HepG2 (cell line): ENCODE measurements at regions not wholly inside any gene's neighbourhood (a gene's known extent, or its start where the extent isn't known, plus 50 kb on each side); places are given as distances from the start of the nearest gene placed in this dataset.
"Not testable (repeated sequence)": the region's sequence is repeated elsewhere in the genome, so short reads cannot be mapped to it uniquely, and the experiment has no call there.

ENCODE experiments used
- ATAC-seq: fragments of 200-7000 bp; cut with Tn5 transposase; 3 replicates; pipeline ENCODE4 v1.9.1; 2020; ENCODE audit warnings: mild to moderate bottlenecking, moderate library complexity
- BruUV-seq: library from RNA; stranded (reverse); fragments of 400-500 nt; replicated peaks from 2 replicates; lab custom pipeline; 2021; lab: Mats Ljungman, UMichigan
- CTCF ChIA-PET: fragments of 300-600 bp; formaldehyde crosslinking; extraction: SDS; loops from one replicate; lab custom pipeline; 2021; ENCODE audit warnings: low total read pairs, inconsistent platforms, low intra/inter-chr PET ratio; lab: Yijun Ruan, JAX
- POLR2A ChIA-PET: fragments of 350-600 bp; sonication (Branson Sonifier 250); formaldehyde crosslinking; loops from one replicate; lab custom pipeline; 2020; ENCODE audit warnings: antibody characterized with exemption, inconsistent platforms; lab: Yijun Ruan, JAX
- DNase-seq: peaks from one replicate; pipeline ENCODE4 v3.0.0-alpha.2; 2015; ENCODE audit warnings: low spot score
- FAIRE-seq: peaks from 3 replicates; lab custom pipeline; 2011; peaks lifted over from hg19 to GRCh38; lab: Jason Lieb, UNC
- H2AFZ ChIP-seq: one replicate; pipeline ENCODE4 v1.6.1; 2011; ENCODE audit warnings: low read length, inconsistent platforms
- H3K27ac ChIP-seq: fragments of 300-600 bp; 3 replicates; pipeline ENCODE4 v1.8.0; 2011; ENCODE audit warnings: mixed run types, mild to moderate bottlenecking, mixed read lengths, low read length, inconsistent platforms; ENCODE audit not compliant: insufficient read depth; ENCODE audit errors: extremely low read length
- H3K27me3 ChIP-seq, 2 experiments: fragments of 200-600 bp in 1 of 2; 2 replicates in 1 of 2; 3 replicates in 1 of 2; pipeline versions ENCODE4 v1.6.0 to v1.8.0; 2011; ENCODE audit warnings: low read length in 2 of 2, mild to moderate bottlenecking in 2 of 2, moderate library complexity in 2 of 2, inconsistent platforms in 1 of 2; ENCODE audit not compliant: insufficient read depth in 2 of 2, control insufficient read depth in 1 of 2
- H3K36me3 ChIP-seq, 2 experiments: fragments of 200-600 bp in 1 of 2; replicated peaks in 1 of 2; 2 replicates in 1 of 2; 3 replicates in 1 of 2; pipeline versions ENCODE4 v1.5.1 to v1.8.0; 2011; ENCODE audit warnings: low read length in 2 of 2, inconsistent platforms in 1 of 2; ENCODE audit not compliant: insufficient read depth in 2 of 2, control insufficient read depth in 1 of 2
- H3K4me1 ChIP-seq: 2 replicates; pipeline ENCODE4 v1.5.1; 2012; ENCODE audit warnings: low read length, inconsistent platforms; ENCODE audit not compliant: insufficient read depth
- H3K4me2 ChIP-seq: 2 replicates; pipeline ENCODE4 v1.6.0; 2011; ENCODE audit warnings: low read depth, low read length, inconsistent platforms
- H3K4me3 ChIP-seq, 3 experiments: fragments of 200-600 bp in 1 of 3; sonication (generic), shearing (Covaris generic) in 1 of 3; replicated peaks in 1 of 3; 2 replicates each; pipeline ENCODE4 v1.5.1; 2011 to 2016; ENCODE audit warnings: low read length in 3 of 3, inconsistent platforms in 2 of 3, low read depth in 2 of 3, mild to moderate bottlenecking in 2 of 3, control low read depth in 1 of 3, mixed read lengths in 1 of 3; ENCODE audit not compliant: insufficient read depth in 1 of 3
- H3K79me2 ChIP-seq: one replicate; pipeline ENCODE4 v1.6.1; 2011; ENCODE audit warnings: low read length, inconsistent platforms; ENCODE audit not compliant: insufficient read depth
- H3K9ac ChIP-seq: 2 replicates; pipeline ENCODE4 v1.6.0; 2011; ENCODE audit warnings: mild to moderate bottlenecking, low read depth, low read length, inconsistent platforms; ENCODE audit not compliant: insufficient read depth
- H3K9me3 ChIP-seq: 2 replicates; pipeline ENCODE4 v1.5.1; 2012; ENCODE audit warnings: mild to moderate bottlenecking, low read length
- H4K20me1 ChIP-seq: 2 replicates; pipeline ENCODE4 v1.6.0; 2011; ENCODE audit warnings: inconsistent platforms, mild to moderate bottlenecking, low read length, moderate library complexity; ENCODE audit not compliant: insufficient read depth
- CEBPB ChIP-seq: IDR thresholded peaks from 2 replicates; pipeline ENCODE4 v1.6.1; 2011; ENCODE audit warnings: low read depth, low read length, improper control_type of control experiment, borderline replicate concordance
- KDM2A ChIP-seq: sonication (generic); formaldehyde crosslinking; IDR thresholded peaks from 2 replicates; pipeline ENCODE4 v1.4.0; 2020; ENCODE audit warnings: low read depth, missing genetic modification reagents, borderline replicate concordance
- PPARG ChIP-seq: conservative IDR thresholded peaks from 2 replicates; pipeline ENCODE4 v1.6.1; 2016; ENCODE audit warnings: missing biosample characterization, missing genetic modification reagents
- SMARCC2 ChIP-seq: fragments of 450-650 bp; IDR thresholded peaks from 2 replicates; pipeline ENCODE4 v1.6.1; 2017; ENCODE audit warnings: antibody characterized with exemption, mild to moderate bottlenecking
- WGBS: methylation state at CpG from one replicate; pipeline ENCODE4 v1.1.6; 2017; ENCODE audit warnings: low lambda C conversion rate; 5-methylcytosine and 5-hydroxymethylcytosine counted together
- in situ Hi-C: cut with HindIII; loops from 2 replicates; pipeline ENCODE4 v1.10.0; 2017; ENCODE audit warnings: low pct_unique_long_range_greater_than_20kb; ENCODE audit not compliant: extremely low pct_ligation_motif_present
- intact Hi-C: fragments of 100-400 bp; cut with micrococcal nuclease; formaldehyde crosslinking; loops from one replicate; pipeline ENCODE4 v1.10.0; 2022; ENCODE audit not compliant: unreplicated experiment

DNA sequence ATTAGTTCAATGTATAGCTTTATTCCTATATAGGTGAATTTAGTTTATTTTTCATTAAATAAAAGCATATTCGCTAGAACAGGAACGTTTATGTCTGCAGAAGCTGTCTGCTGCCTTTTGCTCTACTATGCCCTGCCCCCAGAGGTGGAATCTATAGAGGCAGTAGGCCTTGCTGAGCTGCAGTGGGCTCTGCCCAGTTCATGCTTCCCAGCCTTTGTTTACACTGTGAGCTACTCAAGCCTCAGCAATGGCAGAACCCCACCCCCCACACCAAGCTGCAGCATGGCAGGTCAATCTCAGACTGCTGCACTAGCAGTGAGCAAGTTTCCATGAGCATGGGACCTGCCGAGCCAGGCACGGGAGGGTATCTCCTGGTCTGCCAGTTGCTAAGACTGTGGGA, 473.3 kb upstream of the CCNG1 start:
- in situ Hi-C loops, intact Hi-C loops: not testable (repeated sequence)

GRCh38 chr5:162990063-162990462, 447.3 kb upstream of the CCNG1 start:
- H4K20me1 ChIP-seq: no peaks in the 10 kb centered on the region
- H3K9ac ChIP-seq: no peak overlapping the region
- no TSS peak for BruUV-seq
- POLR2A ChIA-PET: no interaction called here
- ATAC-seq: no peak
- CTCF ChIA-PET: no interaction called here
- in situ Hi-C loops: no loop called here
- H3K79me2 ChIP-seq: no peaks in the 10 kb centered on the region
- no peaks in the 10 kb centered on the region for H3K4me1 ChIP-seq
- H3K4me2 ChIP-seq: no peak overlapping the region
- no peak for FAIRE-seq
- DNase-seq: no peak
- H3K4me3 ChIP-seq: no peak overlapping the region
- intact Hi-C loops: no loop called here
- peaks cover 75% of the 10 kb centered on the region for H3K9me3 ChIP-seq
- no peaks in the 10 kb centered on the region for H3K27me3 ChIP-seq
- TF ChIP-seq SMARCC2: no peak
- TF ChIP-seq CEBPB: peak; percentile 14; the same call in 1 of the 2 replicates
- no peak for TF ChIP-seq KDM2A (CRISPR knock-in tag)
- TF ChIP-seq PPARG (CRISPR knock-in tag): no peak
- no peaks in the 10 kb centered on the region for H3K36me3 ChIP-seq
- H2AFZ ChIP-seq: no peak overlapping the region
- no peak overlapping the region for H3K27ac ChIP-seq

More for the DNA sequence above, 473.3 kb upstream of the CCNG1 start:
- H3K27ac ChIP-seq, H4K20me1 ChIP-seq, H2AFZ ChIP-seq, H3K9ac ChIP-seq, ATAC-seq, H3K4me1 ChIP-seq, DNase-seq, CTCF ChIA-PET, H3K4me3 ChIP-seq, BruUV-seq, H3K36me3 ChIP-seq, FAIRE-seq, H3K79me2 ChIP-seq, H3K4me2 ChIP-seq, H3K27me3 ChIP-seq, POLR2A ChIA-PET: not testable (repeated sequence)
- peaks cover 68% of the 10 kb centered on the region for H3K9me3 ChIP-seq
- WGBS: 2% methylated on average over 3 of the region's 4 CpGs
